IPS-NIHi7 (cell line): ENCODE measurements at regions not wholly inside any gene's neighbourhood (a gene's known extent, or its start where the extent isn't known, plus 50 kb on each side); places are given as distances from the start of the nearest gene placed in this dataset.

ENCODE experiments used
- DNase-seq: peaks from one replicate; pipeline ENCODE4 v3.0.0; 2012; ENCODE audit warnings: mixed read lengths; ENCODE audit errors: extremely low spot score

DNA sequence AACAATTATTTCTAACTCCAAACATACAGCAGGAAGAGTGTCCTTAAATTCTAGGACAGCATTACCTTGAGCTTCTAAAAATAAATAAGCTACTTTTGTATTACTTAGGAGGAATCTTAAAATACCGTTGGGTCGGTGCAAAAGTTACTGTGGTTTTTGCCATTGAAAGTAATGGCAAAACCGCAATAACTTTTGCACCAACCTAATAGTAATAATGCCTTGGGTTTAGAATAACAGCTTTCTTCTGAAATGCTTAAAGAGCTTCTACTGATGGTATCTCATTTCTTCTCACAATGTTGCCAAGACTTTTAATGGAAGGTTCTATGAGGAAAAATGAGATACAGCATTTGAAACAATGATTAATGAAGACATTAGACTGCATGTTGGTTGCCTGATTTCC is 179.9 kb downstream of the SEC16B start:
- DNase-seq = no peak

GRCh38 chr1:177786176-177786745 is 183.6 kb downstream of the SEC16B start:
- no peak for DNase-seq

DNA sequence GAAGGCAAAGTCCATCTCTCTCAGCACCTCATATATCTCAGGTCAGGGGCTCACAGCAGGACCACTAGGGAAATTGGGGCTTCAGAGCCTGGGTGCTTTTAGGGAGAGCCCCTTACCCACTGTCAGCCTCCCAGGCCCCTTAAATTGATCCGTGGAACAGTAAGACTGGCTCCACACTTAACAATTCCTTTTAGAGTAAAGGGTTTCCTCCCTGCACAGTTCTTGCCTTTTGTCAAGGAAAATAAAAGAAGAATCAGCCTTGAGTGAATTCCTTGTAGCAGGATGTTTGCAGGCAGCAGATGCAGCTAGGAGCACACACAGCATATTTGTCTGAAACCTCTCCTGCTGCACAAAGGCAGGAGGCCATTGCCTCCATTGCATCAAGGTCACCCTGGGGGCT is 184.9 kb downstream of the SEC16B start:
- no peak for DNase-seq

DNA sequence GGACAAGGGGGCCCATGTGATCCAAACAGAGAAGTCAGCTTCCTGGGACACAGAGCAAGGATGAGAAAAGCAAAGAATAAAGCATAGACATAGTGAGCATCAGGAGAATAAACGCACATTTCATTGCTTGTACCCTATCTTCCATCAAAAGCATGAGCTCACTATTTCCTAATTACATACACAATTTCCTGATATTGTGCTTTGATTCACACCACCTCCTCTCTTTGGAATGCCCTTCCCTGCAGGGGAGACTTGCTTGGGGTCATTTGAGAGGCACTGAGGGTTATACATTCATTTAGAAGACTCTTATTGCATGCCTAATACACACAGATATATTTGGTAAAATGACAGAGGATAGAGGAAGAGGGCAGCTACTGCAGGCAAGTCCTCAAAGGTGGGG is 185.4 kb downstream of the SEC16B start:
- no peak for DNase-seq

DNA sequence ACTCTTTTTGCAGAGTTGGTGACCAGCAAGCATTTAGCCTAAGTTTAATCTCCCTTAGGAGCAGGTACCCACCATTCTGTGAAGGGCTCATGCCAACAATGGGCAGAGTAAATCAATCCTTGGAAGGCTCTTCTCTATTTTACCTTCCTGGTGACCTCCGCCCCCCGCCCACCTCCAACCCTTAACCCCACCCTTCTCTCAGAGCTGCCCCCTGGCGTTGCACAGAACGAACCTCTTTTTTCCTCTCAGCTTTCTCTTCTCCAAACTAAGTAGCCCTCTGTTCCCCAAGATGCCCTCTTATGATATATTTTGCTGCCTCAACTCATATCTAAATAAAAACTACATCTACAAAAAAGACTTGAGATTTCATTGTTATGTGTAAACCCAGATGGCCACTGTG is 186.8 kb downstream of the SEC16B start:
- DNase-seq = peak; percentile 43

DNA sequence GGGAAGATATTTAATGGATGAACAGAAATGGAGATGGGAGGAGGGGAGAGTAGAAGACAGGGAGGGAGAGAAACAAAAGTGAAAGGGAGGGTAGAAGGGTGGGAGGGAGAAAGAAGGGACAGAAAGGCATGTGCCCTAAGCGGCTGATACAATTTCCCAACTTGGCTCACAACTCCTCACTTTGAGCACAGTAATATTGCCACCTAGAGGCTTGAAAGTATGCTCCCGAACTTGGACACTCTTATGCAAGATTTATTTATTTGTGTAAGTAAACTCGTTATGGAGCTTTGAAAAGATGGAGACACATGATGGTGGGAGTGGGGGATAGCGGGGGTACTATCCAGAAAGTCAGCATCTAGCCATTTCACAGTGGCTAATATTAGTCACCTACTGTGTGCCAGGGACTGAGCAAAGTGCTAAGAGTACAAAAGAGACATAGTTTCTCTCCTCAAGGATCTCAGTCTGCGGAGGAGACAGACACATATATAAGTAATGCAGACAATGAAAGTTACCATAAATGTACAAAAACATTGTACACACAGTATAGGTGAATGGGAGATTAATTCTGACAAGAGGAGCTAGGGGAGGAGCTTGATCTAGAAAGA is 189.7 kb downstream of the SEC16B start:
- peak; percentile 66 for DNase-seq

- DNase-seq = peak; percentile 33
These were observed 190.5 kb downstream of the SEC16B start for GRCh38 chr1:177779166-177779965.

GRCh38 chr1:177775924-177776323 is 193.9 kb downstream of the SEC16B start:
- no peak for DNase-seq

- DNase-seq = no peak
These were observed 197.4 kb downstream of the SEC16B start for GRCh38 chr1:177772386-177772960.

GRCh38 chr1:177771688-177772087 is 198.2 kb downstream of the SEC16B start:
- no peak for DNase-seq

DNA sequence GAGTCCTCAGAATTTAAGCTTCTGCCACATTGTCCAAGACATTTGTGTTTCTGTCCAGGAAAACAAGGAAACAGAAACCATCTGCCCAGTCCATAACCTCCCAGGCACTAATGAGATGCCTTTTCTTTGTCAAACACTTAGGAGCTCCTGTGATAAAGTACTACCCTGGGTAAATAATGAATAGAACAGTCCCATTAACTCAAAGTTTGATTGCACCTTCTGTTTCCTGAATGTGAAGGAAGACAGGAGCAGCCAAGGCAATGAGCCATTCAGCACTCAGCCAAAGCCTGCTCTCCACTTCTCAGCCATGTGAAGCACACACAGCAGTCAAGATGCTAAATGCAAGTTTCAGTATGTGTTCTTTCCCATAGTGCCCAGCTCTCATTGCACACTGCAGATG is 199.8 kb downstream of the SEC16B start:
- no peak for DNase-seq

- no peak for DNase-seq
These were observed 213.9 kb downstream of the SEC16B start for GRCh38 chr1:177755851-177756560.

DNA sequence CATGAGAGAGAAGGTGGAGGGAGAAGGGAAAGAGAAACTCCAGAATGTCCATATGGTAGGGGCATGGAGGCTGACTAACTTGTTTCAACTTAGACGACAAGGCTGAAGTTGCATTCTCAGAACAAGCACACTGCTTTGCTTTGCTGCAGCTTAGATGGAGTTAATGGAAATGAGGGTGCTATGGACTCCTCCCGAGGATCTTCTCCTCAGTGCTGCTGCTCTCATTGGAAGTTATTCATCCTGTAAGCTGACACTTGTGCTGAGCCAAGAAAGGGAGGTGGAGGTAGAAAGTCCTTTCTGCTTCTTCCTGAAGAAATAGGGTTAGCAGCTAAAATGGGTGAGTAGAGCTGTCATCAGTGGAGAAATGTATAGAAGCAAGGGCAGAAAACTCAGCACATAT is 215.3 kb downstream of the SEC16B start:
- DNase-seq = peak; percentile 21

DNA sequence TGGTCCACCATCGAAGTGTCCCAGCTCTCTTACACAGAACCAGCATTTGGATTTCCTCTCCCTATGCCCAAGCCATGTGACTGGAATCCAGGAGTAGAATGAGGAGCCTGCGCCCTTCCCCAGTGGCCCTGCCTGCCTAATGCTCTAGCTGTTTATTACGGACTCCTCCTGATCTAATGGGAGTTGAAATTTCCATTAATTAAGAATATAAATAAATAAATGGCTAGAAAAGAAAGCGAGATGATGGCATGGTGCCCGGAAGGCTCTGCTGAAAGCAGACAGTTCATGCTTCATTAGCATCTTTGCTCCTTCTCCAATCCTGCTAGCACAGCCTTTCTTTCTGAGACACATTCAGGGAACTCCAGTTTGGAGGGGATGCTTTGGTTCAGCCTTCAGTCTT is 216.2 kb downstream of the SEC16B start:
- DNase-seq = no peak

GRCh38 chr1:177748080-177748801 is 221.6 kb downstream of the SEC16B start:
- no peak for DNase-seq

GRCh38 chr1:177746155-177746554 is 223.7 kb downstream of the SEC16B start:
- DNase-seq = no peak

- DNase-seq = no peak
These were observed 225.0 kb downstream of the SEC16B start for GRCh38 chr1:177744906-177745305.

- no peak for DNase-seq
These were observed 228.4 kb downstream of the SEC16B start for GRCh38 chr1:177741476-177741875.

DNA sequence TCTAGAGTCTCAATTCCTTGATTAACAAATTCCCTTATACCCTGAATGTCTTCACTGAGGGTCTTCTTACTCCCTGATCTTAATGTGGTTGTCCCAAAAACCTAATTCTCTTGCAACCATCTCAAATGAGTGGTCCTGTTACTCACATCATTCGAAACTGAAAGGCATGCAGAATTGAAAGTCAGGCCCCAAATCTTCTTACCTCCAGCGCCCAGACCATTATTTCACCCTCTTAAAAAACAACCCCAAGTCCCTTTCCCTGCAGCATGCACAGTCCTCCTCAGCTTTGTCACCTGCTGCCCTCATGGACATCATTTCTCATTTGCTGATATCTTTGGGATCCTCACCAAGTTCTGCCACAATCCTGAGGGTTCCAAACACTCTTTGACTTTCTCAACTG is 230.1 kb downstream of the SEC16B start:
- no peak for DNase-seq

DNA sequence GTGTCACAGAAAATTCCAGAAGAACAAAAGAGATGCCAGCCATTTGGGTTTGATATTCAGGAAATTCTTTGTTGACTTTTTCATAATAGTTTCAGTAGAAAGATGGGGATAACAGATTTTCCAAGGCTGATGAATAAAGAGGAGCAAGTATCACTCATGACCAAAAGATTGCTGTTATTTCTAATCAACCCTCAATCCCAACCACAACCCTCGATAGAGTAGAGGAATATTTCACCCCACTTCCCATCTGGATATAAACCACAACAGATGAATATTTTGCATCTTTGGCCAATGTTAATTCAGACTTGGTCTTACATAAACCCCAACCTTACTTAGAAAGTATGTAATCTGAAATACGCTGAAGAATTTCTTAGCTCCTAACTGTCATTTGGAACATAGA is 232.4 kb downstream of the SEC16B start:
- no peak for DNase-seq

GRCh38 chr1:177732178-177732577 is 237.7 kb downstream of the SEC16B start:
- DNase-seq = no peak

DNA sequence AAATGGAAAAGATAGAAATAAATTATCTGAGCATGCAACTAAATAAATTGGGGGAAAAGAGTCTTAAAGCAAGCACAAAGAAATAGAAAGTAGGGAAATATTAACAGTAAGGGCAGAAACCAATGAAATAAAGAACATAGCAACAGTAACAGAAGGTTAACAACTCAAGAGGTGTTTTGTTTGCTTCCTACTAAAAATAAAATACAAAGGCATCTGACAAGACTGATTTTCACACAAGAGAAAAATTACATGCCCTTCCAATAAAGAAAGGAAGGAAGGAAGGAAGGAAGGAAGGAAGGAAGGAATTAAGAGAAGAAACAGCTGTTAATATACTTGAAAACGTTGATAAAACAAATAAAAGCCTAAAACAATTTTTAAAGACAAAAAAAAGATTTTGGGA is 240.2 kb downstream of the SEC16B start:
- DNase-seq = no peak
